B cell (primary cell): ENCODE measurements at regions not wholly inside any gene's neighbourhood (a gene's known extent, or its start where the extent isn't known, plus 50 kb on each side); places are given as distances from the start of the nearest gene placed in this dataset.
"Not testable (repeated sequence)": the region's sequence is repeated elsewhere in the genome, so short reads cannot be mapped to it uniquely, and the experiment has no call there.

Source experiments
- EZH2 ChIP-seq: IDR thresholded peaks from 2 replicates; pipeline ENCODE4 v1.6.1; 2012; ENCODE audit warnings: borderline replicate concordance, low read depth, mild to moderate bottlenecking, moderate library complexity, low read length; ENCODE audit not compliant: insufficient read depth, poor library complexity, severe bottlenecking
- TF ChIP-seq, protein P1 (sequence below): fragments of 200-600 bp; IDR thresholded peaks from one replicate; pipeline ENCODE4 v1.8.0; 2022; ENCODE audit warnings: antibody characterized with exemption, mild to moderate bottlenecking

DNA sequence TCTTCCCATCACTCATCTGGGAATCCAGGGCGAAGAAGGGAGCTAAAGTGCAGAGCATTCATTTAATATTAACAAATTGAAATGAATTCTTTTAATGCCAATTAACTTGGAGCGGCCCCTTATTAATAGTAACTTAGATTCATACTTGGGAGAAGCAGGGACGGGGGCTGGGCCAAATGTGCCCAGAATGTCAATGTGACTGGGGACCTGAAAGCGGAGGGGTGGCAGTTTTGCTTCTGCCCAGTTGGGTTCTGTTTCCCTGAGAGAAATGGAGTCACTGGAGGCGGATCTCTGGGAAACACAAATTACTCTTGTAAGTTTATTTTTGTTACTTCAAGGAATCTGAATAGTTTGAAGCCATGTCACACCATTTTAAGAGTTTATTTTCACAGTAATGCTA, 923.7 kb upstream of the DEFB115 start:
- TF ChIP-seq, protein P1, sequence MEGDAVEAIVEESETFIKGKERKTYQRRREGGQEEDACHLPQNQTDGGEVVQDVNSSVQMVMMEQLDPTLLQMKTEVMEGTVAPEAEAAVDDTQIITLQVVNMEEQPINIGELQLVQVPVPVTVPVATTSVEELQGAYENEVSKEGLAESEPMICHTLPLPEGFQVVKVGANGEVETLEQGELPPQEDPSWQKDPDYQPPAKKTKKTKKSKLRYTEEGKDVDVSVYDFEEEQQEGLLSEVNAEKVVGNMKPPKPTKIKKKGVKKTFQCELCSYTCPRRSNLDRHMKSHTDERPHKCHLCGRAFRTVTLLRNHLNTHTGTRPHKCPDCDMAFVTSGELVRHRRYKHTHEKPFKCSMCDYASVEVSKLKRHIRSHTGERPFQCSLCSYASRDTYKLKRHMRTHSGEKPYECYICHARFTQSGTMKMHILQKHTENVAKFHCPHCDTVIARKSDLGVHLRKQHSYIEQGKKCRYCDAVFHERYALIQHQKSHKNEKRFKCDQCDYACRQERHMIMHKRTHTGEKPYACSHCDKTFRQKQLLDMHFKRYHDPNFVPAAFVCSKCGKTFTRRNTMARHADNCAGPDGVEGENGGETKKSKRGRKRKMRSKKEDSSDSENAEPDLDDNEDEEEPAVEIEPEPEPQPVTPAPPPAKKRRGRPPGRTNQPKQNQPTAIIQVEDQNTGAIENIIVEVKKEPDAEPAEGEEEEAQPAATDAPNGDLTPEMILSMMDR, result not testable (repeated sequence)
- not testable (repeated sequence) for TF ChIP-seq EZH2
